ENCODE measurements at regions not wholly inside any gene's neighbourhood (a gene's known extent, or its start where the extent isn't known, plus 50 kb on each side); places are given as distances from the start of the nearest gene placed in this dataset.

- Histone ChIP-seq H3K4me3 (ENCODE audit: insufficient read depth, low read depth, low read length, poor library complexity, severe bottlenecking) (no peak overlapping the region), H3K9me3 (ENCODE audit: control insufficient read depth, low read length) (no peaks in the 10 kb centered on the region), H3K36me3 (ENCODE audit: control insufficient read depth, insufficient read depth, low read length) (no peaks in the 10 kb centered on the region), H3K27ac (ENCODE audit: insufficient read depth, low read length, poor library complexity, severe bottlenecking) (no peak overlapping the region), H3K4me1 (ENCODE audit: control insufficient read depth, insufficient read depth, low read length, poor library complexity, severe bottlenecking) (no peaks in the 10 kb centered on the region), H3K27me3 (replicated peaks; ENCODE audit: control insufficient read depth, insufficient read depth, low read length, poor library complexity, severe bottlenecking) (no peaks in the 10 kb centered on the region)
- no peak for DNase-seq
Measured at GRCh38 chr16:65667011-65667578, 545.2 kb upstream of the CDH11 start.

DNA sequence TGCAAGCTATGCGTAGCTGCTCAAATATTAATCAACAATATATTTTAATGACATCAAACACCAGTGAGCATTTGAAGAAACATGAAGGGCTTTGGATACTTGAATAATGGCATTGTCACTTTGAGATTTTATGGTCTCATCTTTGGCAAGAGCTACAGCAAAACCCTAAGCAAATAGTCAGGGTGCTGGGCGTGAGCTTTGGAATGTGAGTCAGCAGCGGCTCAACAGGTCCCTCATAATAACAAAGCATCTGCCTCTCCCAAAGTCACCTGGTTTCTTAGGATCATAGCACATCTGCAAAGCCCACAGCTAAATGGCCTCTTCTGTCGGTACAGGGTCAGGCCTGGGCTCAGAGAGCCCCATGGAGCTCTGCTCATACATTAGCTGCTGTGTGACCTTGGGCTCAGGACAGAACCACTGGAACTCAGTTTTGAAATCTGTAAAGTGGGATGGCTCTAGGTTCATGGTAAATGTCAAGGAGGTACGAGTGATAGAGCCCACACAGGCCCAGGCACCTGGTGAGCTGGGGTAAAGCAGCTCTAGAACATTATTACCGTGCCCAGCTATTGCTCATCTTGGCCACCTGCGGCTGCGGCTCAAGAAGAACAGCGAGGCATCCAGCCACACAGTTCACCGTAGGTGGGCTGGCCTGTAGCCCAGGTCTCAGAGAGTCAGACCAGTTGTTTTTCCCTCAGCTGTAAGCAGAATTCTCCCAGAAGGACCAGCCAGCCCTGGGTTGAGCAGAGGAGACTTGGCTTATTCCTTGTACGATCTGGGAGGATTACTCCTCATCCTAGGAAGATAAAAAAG is 544.5 kb upstream of the CDH11 start:
- no peaks in the 10 kb centered on the region for H3K36me3 ChIP-seq (ENCODE audit: control insufficient read depth, insufficient read depth, low read length)
- no peaks in the 10 kb centered on the region for H3K27me3 ChIP-seq (replicated peaks; ENCODE audit: control insufficient read depth, insufficient read depth, low read length, poor library complexity, severe bottlenecking)
- H3K27ac ChIP-seq (ENCODE audit: insufficient read depth, low read length, poor library complexity, severe bottlenecking), result no peak overlapping the region
- H3K9me3 ChIP-seq (ENCODE audit: control insufficient read depth, low read length), result no peaks in the 10 kb centered on the region
- no peak for DNase-seq
- no peak overlapping the region for H3K4me3 ChIP-seq (ENCODE audit: insufficient read depth, low read depth, low read length, poor library complexity, severe bottlenecking)
- H3K4me1 ChIP-seq (ENCODE audit: control insufficient read depth, insufficient read depth, low read length, poor library complexity, severe bottlenecking), result no peaks in the 10 kb centered on the region

DNA sequence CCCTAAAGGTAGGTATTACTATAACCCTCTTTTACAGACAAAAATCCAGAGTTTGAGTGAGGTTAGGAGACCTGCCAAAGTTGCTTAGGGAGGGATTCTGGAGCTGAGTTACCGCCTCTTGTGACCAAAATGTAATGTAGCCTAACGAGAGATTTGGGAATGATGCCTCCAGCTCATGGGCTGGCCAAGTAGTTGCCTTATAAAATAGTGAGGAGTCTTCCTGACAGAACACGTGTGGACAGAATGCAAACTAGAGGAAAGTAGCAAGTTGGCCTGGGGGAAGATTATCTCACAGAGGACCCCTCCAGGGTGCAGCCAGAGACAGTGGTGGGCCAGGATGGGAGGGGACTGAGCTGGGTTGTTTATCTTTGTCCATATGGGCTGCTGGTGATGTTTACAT is 543.7 kb upstream of the CDH11 start:
- Histone ChIP-seq H3K27ac (ENCODE audit: insufficient read depth, low read length, poor library complexity, severe bottlenecking) (no peak overlapping the region), H3K4me3 (ENCODE audit: insufficient read depth, low read depth, low read length, poor library complexity, severe bottlenecking) (no peak overlapping the region), H3K4me1 (ENCODE audit: control insufficient read depth, insufficient read depth, low read length, poor library complexity, severe bottlenecking) (no peaks in the 10 kb centered on the region), H3K9me3 (ENCODE audit: control insufficient read depth, low read length) (no peaks in the 10 kb centered on the region), H3K36me3 (ENCODE audit: control insufficient read depth, insufficient read depth, low read length) (no peaks in the 10 kb centered on the region), H3K27me3 (replicated peaks; ENCODE audit: control insufficient read depth, insufficient read depth, low read length, poor library complexity, severe bottlenecking) (no peaks in the 10 kb centered on the region)
- DNase-seq, result no peak

GRCh38 chr16:65663774-65664173 is 541.9 kb upstream of the CDH11 start:
- DNase-seq, result no peak
- H3K27ac ChIP-seq (ENCODE audit: insufficient read depth, low read length, poor library complexity, severe bottlenecking), result no peak overlapping the region
- no peaks in the 10 kb centered on the region for H3K9me3 ChIP-seq (ENCODE audit: control insufficient read depth, low read length)
- H3K4me1 ChIP-seq (ENCODE audit: control insufficient read depth, insufficient read depth, low read length, poor library complexity, severe bottlenecking), result no peaks in the 10 kb centered on the region
- H3K36me3 ChIP-seq (ENCODE audit: control insufficient read depth, insufficient read depth, low read length), result no peaks in the 10 kb centered on the region
- no peaks in the 10 kb centered on the region for H3K27me3 ChIP-seq (replicated peaks; ENCODE audit: control insufficient read depth, insufficient read depth, low read length, poor library complexity, severe bottlenecking)
- no peak overlapping the region for H3K4me3 ChIP-seq (ENCODE audit: insufficient read depth, low read depth, low read length, poor library complexity, severe bottlenecking)

DNA sequence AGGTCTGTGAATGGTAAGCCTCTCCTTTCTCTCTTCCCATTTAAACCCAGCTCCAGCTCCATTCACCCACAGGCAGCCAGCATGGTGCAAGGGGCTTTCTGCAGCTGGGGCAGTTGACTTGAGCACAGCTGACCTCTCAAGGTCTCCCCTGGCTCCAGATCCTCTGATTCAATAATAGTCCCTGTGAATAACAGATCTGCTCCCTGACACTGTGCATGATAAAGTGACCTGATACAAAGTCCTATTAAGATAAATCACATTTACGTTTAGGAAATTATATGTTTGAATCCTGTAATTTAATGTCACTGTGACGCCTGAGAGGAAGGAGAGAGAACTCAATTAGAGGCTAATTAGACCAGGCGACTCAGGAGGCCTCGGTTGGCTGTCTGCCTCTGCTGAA is 540.4 kb upstream of the CDH11 start:
- H3K36me3 ChIP-seq (ENCODE audit: control insufficient read depth, insufficient read depth, low read length), result no peaks in the 10 kb centered on the region
- no peak overlapping the region for H3K27ac ChIP-seq (ENCODE audit: insufficient read depth, low read length, poor library complexity, severe bottlenecking)
- H3K4me1 ChIP-seq (ENCODE audit: control insufficient read depth, insufficient read depth, low read length, poor library complexity, severe bottlenecking), result no peaks in the 10 kb centered on the region
- H3K27me3 ChIP-seq (replicated peaks; ENCODE audit: control insufficient read depth, insufficient read depth, low read length, poor library complexity, severe bottlenecking), result no peaks in the 10 kb centered on the region
- H3K4me3 ChIP-seq (ENCODE audit: insufficient read depth, low read depth, low read length, poor library complexity, severe bottlenecking), result no peak overlapping the region
- H3K9me3 ChIP-seq (ENCODE audit: control insufficient read depth, low read length), result no peaks in the 10 kb centered on the region
- DNase-seq, result no peak

GRCh38 chr16:65661558-65661957 is 539.7 kb upstream of the CDH11 start:
- H3K27ac ChIP-seq (ENCODE audit: insufficient read depth, low read length, poor library complexity, severe bottlenecking), result no peak overlapping the region
- no peaks in the 10 kb centered on the region for H3K27me3 ChIP-seq (replicated peaks; ENCODE audit: control insufficient read depth, insufficient read depth, low read length, poor library complexity, severe bottlenecking)
- no peaks in the 10 kb centered on the region for H3K36me3 ChIP-seq (ENCODE audit: control insufficient read depth, insufficient read depth, low read length)
- H3K4me3 ChIP-seq (ENCODE audit: insufficient read depth, low read depth, low read length, poor library complexity, severe bottlenecking), result no peak overlapping the region
- no peaks in the 10 kb centered on the region for H3K9me3 ChIP-seq (ENCODE audit: control insufficient read depth, low read length)
- DNase-seq, result no peak
- H3K4me1 ChIP-seq (ENCODE audit: control insufficient read depth, insufficient read depth, low read length, poor library complexity, severe bottlenecking), result no peaks in the 10 kb centered on the region

GRCh38 chr16:65660390-65660789 is 538.5 kb upstream of the CDH11 start:
- Histone ChIP-seq H3K27ac (ENCODE audit: insufficient read depth, low read length, poor library complexity, severe bottlenecking) (no peak overlapping the region), H3K4me1 (ENCODE audit: control insufficient read depth, insufficient read depth, low read length, poor library complexity, severe bottlenecking) (no peaks in the 10 kb centered on the region), H3K9me3 (ENCODE audit: control insufficient read depth, low read length) (no peaks in the 10 kb centered on the region), H3K27me3 (replicated peaks; ENCODE audit: control insufficient read depth, insufficient read depth, low read length, poor library complexity, severe bottlenecking) (no peaks in the 10 kb centered on the region), H3K4me3 (ENCODE audit: insufficient read depth, low read depth, low read length, poor library complexity, severe bottlenecking) (no peak overlapping the region), H3K36me3 (ENCODE audit: control insufficient read depth, insufficient read depth, low read length) (no peaks in the 10 kb centered on the region)
- no peak for DNase-seq

GRCh38 chr16:65659758-65660157 is 537.9 kb upstream of the CDH11 start:
- no peaks in the 10 kb centered on the region for H3K36me3 ChIP-seq (ENCODE audit: control insufficient read depth, insufficient read depth, low read length)
- DNase-seq, result no peak
- no peaks in the 10 kb centered on the region for H3K27me3 ChIP-seq (replicated peaks; ENCODE audit: control insufficient read depth, insufficient read depth, low read length, poor library complexity, severe bottlenecking)
- H3K4me1 ChIP-seq (ENCODE audit: control insufficient read depth, insufficient read depth, low read length, poor library complexity, severe bottlenecking), result no peaks in the 10 kb centered on the region
- H3K9me3 ChIP-seq (ENCODE audit: control insufficient read depth, low read length), result no peaks in the 10 kb centered on the region
- no peak overlapping the region for H3K27ac ChIP-seq (ENCODE audit: insufficient read depth, low read length, poor library complexity, severe bottlenecking)
- H3K4me3 ChIP-seq (ENCODE audit: insufficient read depth, low read depth, low read length, poor library complexity, severe bottlenecking), result no peak overlapping the region

DNA sequence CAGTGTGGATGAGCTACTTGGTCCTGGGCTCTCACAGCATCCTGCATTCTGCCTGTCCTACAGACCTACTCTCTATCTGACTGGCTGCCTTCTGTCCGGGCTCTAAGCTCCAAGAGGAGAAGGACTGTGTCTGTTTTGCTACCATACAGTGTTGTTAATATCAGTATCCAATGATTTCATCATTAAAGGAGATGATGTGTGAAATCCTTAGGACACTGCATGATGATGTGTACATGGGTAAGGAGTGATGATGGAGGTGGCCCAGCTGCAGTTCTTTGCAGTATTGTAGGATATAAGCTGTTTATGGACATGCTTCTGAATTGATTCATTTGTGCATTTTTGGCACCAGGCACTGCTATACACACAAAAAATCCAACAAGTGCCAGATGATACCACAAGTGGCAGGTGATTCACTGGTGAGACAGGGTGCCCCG is 536.9 kb upstream of the CDH11 start:
- Histone ChIP-seq H3K4me1 (ENCODE audit: control insufficient read depth, insufficient read depth, low read length, poor library complexity, severe bottlenecking) (no peaks in the 10 kb centered on the region), H3K4me3 (ENCODE audit: insufficient read depth, low read depth, low read length, poor library complexity, severe bottlenecking) (no peak overlapping the region), H3K27me3 (replicated peaks; ENCODE audit: control insufficient read depth, insufficient read depth, low read length, poor library complexity, severe bottlenecking) (no peaks in the 10 kb centered on the region), H3K9me3 (ENCODE audit: control insufficient read depth, low read length) (no peaks in the 10 kb centered on the region), H3K36me3 (ENCODE audit: control insufficient read depth, insufficient read depth, low read length) (no peaks in the 10 kb centered on the region), H3K27ac (ENCODE audit: insufficient read depth, low read length, poor library complexity, severe bottlenecking) (no peak overlapping the region)
- no peak for DNase-seq

DNA sequence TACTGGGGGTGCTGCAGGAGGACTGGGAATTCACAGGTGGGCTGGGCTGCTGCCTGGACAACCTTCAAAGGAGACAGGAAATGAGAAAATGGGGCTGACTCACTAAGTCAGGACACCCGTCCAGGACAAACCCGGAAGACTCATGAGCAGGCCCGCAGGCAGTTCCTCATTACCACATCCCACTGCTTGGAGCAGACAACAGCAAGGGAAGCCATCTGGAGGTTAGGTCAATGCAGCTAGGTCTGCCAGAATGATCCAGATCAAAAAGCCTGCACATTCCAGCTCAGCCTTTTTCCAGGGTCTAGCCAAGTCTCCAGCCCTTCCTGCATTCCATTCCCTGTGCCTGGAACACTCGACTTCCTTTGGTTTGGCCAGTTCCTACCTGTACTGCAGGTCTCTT is 536.5 kb upstream of the CDH11 start:
- Histone ChIP-seq H3K27me3 (replicated peaks; ENCODE audit: control insufficient read depth, insufficient read depth, low read length, poor library complexity, severe bottlenecking) (no peaks in the 10 kb centered on the region), H3K4me3 (ENCODE audit: insufficient read depth, low read depth, low read length, poor library complexity, severe bottlenecking) (no peak overlapping the region), H3K9me3 (ENCODE audit: control insufficient read depth, low read length) (no peaks in the 10 kb centered on the region), H3K27ac (ENCODE audit: insufficient read depth, low read length, poor library complexity, severe bottlenecking) (no peak overlapping the region), H3K36me3 (ENCODE audit: control insufficient read depth, insufficient read depth, low read length) (no peaks in the 10 kb centered on the region), H3K4me1 (ENCODE audit: control insufficient read depth, insufficient read depth, low read length, poor library complexity, severe bottlenecking) (no peaks in the 10 kb centered on the region)
- DNase-seq, result no peak
